NCI-H1694 treated with DMSO at 0.1 percent for 48 hours (cell line): ENCODE measurements at regions not wholly inside any gene's neighbourhood (a gene's known extent, or its start where the extent isn't known, plus 50 kb on each side); places are given as distances from the start of the nearest gene placed in this dataset.
"Not testable (repeated sequence)": the region's sequence is repeated elsewhere in the genome, so short reads cannot be mapped to it uniquely, and the experiment has no call there.

Experiments used
- DNase-seq: peaks from one replicate; lab custom pipeline; 2025; lab: John Stamatoyannopoulos, UW

GRCh38 chr6:60384614-60385013 lies 1901.4 kb downstream of the KHDRBS2 start:
- DNase-seq: not testable (repeated sequence)

- DNase-seq: not testable (repeated sequence)
These were observed 1903.3 kb downstream of the KHDRBS2 start for GRCh38 chr6:60382771-60383170.

GRCh38 chr6:60374078-60374477 lies 1911.9 kb downstream of the KHDRBS2 start:
- not testable (repeated sequence) for DNase-seq

GRCh38 chr6:60367800-60368199 lies 1918.2 kb downstream of the KHDRBS2 start:
- not testable (repeated sequence) for DNase-seq

GRCh38 chr6:60365901-60366300 lies 1920.1 kb downstream of the KHDRBS2 start:
- not testable (repeated sequence) for DNase-seq

GRCh38 chr6:60342411-60343008 lies 1943.5 kb downstream of the KHDRBS2 start:
- DNase-seq: not testable (repeated sequence)

- not testable (repeated sequence) for DNase-seq
These were observed 1947.5 kb downstream of the KHDRBS2 start for GRCh38 chr6:60338328-60339071.

- not testable (repeated sequence) for DNase-seq
These were observed 1950.9 kb downstream of the KHDRBS2 start for GRCh38 chr6:60335124-60335523.

- DNase-seq: not testable (repeated sequence)
These were observed 1952.3 kb downstream of the KHDRBS2 start for GRCh38 chr6:60333708-60334107.

- not testable (repeated sequence) for DNase-seq
These were observed 1977.1 kb downstream of the KHDRBS2 start for GRCh38 chr6:60308939-60309338.
